GM18517 (cell line): ENCODE measurements at regions not wholly inside any gene's neighbourhood (a gene's known extent, or its start where the extent isn't known, plus 50 kb on each side); places are given as distances from the start of the nearest gene placed in this dataset.

Source experiments
- ATAC-seq: cut with Tn5 transposase; IDR thresholded peaks from one replicate; pipeline ENCODE4 v1.9.1; 2021; ENCODE audit warnings: mild to moderate bottlenecking, moderate library complexity; ENCODE audit not compliant: unreplicated experiment

DNA sequence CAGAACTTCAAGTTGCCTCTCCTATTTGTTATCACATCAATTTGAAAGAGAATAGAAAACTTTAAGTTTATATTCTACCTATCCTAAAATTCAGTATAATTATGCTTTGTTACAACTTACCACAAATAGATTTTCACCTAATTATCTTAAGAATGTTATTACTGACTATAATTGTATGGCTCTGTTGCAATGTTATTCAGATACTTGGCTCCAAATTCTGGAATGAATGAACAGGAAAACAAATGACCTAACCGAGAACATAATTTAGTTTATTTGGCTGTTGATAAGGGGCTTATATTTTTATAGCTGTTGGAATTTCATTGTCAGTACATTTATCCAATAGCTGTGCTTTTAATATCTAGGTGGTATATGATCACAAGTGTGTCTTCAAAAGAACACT lies 173.2 kb upstream of the GULP1 start:
- no peak for ATAC-seq

DNA sequence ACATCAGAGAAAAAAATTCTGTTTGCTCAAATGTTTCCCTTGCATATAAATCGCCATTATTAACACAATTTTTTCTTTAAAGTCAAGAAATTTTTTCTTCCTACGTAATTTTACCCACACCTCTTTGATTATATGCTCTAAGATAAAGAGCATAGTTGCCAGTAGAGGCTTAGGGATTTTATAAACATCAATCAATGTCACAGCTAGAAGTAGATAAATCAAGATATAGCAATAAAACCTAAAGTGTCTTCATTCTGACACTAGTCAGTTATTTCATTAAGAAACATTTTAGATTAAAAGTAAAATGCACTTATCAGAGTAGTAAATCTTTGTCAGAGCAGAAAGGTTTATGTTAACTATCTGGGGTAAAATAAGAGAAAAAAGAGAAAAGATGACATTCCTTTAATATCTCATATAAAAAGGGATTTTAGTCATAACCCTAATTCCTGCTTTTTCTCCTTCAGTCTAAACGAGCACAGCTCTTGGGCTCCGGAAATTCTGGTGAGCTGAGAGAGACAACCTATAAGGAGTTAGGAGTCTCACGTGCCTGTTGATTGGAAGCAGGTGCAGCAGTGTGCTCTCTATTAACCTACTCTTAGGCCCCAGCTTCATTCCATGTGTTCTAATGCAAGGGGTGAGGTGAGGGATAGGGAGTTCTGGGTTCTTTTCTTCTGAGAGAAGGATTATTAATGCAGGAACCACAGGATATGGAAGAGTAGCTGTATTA lies 172.4 kb upstream of the GULP1 start:
- no peak for ATAC-seq

DNA sequence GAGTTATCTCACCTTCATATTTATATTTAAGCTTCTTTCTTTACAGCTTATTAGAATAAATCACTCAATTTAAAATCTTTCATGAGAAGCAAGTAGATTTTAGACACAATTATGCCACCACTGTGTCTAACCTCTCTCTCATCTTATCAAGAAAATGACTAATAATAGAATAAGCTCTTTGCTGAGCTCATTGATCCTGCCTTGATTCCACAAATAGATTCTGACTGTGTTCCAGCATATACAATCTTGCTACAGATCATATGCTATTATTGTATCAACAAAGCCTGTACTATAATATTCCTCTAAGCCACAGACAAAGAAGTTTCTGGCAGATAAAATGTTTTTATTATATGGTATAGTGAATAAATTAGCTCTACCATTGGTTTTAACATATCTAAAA lies 168.7 kb upstream of the GULP1 start:
- no peak for ATAC-seq

DNA sequence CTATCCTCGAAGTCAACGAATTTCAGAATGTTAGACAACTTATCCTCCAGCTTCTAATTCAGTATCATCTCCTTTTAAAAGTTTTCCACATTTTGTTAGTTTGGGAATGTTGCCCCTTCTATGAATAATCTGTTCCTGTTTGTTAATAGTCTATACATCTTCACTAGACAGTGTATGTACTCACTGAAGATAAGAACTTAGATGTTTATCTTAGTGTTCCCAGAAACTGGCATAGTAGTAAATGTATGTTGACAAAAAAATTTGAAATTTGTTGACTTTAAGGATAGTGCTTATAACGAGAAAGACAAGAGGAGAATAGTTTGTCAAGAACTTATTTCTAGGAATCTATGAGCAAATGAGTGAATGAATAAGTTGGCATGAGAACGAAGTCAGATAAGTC lies 162.0 kb upstream of the GULP1 start:
- no peak for ATAC-seq

DNA sequence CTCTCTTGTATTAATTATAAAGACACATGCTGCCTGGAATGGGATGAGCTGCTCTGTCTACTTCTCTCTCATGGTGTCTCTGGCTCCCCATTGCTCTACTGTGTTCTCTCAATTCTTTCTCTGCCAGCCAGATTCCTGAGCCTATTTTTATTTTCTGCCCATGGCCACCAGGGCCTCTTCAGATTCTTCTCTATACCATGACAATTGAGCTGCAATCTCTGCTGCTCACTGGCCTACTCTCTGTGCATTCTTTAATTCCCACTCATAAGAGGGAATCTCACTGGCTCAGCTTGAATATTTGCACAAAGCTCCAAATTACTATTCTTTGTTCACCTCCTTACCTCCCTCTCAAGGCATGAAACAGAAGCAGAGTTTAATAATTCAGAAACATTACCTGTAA lies 161.4 kb upstream of the GULP1 start:
- ATAC-seq: no peak

DNA sequence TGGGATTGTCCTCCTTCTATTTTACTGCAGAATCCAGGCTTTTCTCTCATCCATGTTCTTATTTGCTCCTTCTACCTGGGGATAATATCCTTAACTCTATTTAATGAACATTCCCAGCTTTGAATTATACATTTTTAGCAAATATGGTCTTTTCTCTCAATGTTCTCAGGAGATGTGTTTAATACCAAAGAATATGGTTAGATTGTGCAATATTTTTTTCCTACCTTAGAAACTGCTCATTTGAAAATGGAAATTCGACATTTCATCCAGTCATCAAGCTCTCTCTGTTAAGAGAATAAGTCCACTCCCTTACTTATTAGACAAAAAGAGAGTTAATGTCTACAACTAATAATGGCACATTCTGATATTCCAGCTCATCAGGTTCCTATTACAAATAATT lies 160.4 kb upstream of the GULP1 start:
- ATAC-seq: no peak

DNA sequence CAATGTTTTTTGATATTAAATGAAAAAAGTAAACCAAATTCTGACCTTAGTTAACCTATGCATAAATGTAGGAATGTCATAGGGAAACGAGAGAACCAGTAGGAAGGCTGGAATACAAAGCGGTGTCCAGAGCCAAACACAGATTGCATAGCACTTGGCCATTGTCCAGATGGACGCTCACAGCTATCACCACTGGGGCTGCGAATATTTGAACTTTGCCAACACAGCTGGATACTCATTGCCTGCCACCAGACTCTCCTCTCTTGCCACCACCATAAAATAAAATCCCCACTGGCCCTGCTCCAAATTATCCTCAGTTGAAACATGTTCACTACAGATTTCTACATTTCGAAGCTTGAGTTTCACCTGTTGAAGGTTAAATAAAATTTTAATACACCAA lies 159.3 kb upstream of the GULP1 start:
- ATAC-seq: no peak

DNA sequence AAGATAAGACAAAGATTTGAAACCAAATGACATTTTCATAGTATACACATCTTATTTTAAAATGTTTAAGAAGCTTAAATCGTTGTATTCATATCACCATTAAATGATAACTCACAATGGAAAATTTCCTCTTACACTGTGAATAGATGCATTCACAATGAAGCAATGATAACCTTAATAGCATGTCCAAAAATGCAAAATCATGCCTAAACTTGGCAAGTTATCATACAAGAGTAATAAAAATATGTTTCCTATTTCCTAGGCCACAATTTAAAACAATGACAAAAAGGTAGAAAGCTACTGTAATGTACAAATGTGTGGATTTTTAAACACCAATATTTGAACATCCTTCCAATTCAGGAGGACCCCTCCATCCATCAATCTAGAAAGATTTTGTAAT lies 157.4 kb upstream of the GULP1 start:
- no peak for ATAC-seq

DNA sequence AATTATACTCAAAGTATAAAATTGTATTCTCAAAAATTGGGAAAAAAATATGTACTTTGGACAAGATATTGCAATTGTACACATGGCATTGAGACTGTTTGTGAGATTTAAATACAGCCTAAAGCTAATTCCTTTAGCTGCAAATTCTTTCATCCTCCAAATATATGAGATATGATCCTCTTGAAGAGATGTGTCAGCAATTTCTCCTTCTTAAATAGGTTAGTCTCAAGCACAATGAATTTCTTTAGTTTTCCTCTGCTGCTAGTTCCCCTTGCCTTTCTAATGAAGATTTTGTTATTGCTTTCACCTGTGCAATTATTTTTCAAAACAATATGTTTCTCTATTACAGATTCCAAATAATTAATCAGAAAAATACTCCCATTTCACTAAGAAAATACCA lies 153.4 kb upstream of the GULP1 start:
- ATAC-seq: no peak

DNA sequence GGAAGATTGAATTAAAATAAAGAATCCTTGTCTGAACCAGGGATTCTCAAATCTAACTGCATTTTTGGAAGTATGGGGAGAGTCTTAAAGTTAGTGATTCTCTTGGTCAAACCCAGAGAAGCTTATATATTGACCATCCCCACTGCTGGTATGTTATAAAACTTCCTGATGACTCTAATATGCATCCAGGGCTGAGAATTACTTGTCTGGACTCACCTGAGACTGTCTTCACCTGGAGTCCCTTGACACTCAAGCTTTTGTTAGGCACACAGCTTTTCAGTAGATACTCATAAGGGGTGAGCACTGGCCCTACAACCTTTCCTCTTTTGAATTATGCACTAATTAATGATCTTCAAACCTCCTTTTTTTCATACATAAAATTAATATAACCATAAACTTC lies 149.6 kb upstream of the GULP1 start:
- ATAC-seq: no peak

DNA sequence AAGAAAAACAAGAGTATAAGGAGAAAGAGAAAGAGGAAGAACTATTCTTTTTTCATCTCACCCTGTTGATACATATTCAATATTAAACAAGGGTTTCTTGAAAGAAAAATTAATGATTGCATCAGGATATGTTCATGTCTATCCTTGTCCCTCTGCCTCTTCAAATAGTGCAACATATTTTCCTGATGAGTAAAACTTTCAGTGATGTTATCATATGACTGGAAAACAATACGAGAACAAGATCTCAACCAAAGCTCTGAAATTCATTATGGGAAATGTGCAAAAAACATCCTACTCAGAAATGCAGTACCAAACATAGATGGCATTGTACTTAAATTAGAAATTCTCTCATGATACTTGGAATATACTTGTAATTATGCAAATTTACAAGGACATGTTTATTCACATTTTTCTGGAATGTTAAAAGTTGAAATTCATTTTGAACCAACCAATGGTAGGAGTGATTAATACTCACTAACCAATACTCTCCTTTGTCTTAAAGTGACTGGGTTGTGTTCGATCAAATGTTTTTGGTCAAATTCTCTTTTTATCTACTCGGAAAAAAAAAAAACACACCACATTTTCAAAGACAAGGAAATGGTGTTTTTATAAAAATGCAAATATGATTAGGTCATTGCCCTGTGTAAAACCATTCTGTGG lies 148.9 kb upstream of the GULP1 start:
- ATAC-seq: no peak

DNA sequence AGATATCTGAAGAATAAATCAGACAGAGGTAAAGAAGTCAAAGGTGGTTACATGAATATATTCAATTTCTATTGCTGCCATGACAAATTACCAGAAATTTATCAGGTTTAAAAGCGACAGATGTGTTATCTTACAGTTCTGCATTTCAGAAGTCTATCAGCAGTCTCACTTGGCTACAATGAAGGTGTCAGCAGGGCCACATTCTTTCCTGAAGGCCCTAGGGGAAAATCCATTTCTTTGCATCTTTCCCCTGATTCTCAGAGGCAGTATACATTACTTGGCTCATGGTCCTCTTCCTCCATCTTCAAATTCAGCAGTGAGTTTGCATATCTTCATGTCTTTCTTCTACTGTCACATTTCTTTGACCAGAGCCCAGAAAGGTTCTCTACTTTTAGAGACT lies 145.8 kb upstream of the GULP1 start:
- no peak for ATAC-seq

DNA sequence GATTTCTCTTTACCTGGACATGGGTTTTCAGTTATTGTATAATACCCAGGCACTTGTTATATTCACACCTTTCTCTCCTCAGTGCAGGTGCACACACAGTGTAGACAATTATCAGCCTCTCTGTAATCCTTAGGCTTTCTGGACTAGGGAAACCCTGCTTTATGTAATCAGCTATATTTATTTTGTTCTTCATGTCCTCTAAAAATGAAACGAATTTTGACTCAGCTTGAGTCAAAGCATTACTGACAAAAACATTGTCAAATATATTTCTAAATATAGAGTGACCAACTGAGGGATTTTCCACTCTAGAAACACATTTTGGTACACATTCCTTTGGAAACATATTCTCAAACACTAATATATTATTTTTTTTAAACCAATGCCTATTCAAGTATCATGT lies 144.8 kb upstream of the GULP1 start:
- no peak for ATAC-seq

DNA sequence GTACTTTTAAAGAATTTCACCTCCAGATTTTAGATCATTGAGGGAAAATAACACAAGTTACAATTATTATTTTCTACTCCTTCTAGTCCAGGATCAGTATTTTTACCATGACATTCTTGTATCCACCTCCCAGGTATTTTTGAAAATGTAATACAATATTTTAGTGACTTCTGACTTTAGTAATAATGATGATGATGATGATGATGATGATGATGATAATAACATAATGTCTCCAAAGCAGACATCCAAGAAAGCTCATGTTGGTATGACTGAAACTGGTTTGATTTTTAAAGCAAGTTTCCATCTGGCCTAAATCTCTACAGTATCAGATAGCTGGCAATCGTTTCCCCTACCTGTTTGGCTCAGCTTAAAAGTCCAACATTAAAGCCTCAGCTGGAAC lies 140.0 kb upstream of the GULP1 start:
- ATAC-seq: no peak

DNA sequence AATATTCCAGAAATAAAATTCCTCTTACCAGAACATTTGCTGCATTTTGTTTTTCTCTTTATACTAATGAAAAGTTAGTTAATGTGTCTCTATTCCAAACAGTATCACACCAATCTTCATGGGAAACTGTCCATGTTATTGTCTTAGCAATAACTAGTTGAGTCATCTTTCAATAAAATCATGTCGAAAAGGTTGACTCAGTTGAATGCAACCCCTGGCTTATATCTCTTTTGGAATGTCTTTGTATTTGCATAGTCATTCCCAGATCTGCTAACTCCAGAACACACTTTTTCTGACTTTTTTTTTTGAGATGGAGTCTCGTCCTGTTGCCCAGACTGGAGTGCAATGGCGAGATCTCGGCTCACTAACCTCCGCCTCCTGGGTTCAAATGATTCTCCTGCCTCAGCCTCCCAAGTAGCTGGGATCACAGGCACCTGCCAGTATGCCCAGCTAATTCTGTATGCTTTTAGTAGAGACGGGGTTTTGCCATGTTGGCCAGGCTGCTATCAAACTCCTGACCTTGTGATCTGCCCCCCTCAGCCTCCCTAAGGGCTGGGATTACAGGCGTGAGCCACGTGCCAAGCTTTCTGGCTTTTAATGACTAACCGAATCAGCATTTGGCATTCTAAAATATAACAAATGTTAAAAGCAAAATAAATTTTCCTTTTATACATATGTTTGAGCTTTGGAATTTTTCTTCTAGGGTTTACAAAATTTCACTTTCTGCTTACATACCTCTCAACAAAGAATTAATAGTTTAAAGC lies 133.2 kb upstream of the GULP1 start:
- ATAC-seq: no peak

DNA sequence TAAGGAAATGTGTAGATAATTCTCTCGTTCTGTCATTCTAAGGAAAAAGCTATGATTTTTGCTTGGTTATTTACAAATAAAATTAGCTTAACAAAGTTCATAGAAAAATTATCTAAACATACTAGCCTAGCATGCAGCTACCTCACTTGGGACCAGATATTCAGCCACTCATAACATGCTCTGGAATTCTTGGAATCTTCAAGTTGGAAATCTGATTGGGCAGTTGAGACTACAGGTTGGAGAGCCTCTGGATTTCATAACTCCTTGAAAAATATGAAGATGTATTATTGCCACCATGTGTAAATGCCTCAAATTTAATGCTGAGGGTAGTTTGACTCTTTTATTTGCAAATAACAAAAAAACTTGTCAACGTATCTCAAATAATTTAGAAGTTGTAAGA lies 132.2 kb upstream of the GULP1 start:
- ATAC-seq: no peak

DNA sequence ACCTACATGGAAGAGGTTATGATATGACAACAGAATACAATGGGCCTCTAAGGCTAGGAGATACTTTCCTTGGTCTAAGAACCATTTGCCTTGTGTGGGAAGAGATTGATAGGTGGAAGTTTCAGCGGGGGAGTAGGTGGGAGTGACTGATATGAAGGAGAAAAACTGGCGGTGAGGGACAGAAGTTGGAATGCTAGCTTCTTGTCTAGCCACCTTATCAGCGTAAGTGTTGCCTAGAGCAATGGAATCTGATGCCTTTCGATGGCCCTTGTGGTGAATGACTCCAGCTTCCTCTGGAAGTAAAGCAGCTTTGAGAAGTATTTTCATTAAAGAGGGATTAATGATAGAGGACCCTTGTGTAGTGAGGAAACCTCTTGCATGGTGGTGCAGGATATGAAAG lies 121.3 kb upstream of the GULP1 start:
- ATAC-seq: no peak

DNA sequence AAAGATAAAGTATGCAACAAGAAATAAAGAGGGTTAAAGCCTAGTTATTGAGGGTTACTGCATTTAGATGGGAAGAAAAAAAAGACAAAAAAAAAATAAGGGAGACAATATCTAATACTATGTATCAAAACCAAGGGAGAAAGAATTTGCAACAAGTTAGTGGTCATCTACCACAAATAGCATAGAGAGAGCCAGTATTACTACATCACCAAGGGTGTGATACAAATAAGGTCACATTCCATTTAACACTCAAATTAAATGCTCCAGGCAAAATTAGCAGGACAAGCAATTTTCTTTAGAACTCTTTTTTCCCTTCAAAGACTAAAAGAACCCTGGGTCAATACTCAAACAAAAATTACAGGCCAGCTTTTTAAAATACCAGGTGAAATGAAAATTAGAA lies 115.1 kb upstream of the GULP1 start:
- no peak for ATAC-seq

DNA sequence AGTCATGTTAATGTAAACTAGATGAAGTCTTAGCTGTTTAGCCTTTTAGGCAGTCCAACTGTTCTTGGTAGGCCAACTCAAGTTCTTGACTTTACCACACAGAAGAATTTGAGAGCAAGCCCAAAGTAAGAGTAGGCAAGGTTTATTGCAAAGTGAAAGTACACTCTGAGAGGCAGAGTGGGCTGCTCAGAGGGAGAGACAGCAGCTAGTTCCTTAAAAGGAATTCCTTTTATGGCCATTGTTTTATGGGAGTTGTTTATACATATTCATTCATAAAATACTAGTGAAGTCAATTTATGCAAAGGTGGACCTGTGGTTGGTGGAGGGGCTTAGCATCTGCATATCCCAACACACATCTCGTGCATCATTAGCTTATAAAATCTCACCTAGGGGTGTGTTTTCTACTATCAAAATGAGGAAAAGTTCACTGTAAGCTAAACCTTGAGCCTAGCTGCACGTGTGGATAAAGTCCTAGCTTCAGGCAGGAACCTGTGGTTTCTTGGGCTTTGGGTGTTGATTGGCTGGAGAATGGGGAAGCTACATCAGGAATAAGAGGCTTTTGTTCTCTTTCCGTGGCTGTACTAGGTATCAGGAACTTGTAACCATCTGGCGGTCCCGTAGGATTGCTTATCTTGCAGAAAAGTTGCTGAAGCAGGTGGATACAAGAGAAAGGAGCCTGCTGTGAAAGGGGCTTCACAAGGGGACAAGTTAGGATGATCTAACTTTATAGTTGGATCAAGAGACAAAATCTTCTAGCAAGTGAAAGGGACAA lies 110.4 kb upstream of the GULP1 start:
- no peak for ATAC-seq

DNA sequence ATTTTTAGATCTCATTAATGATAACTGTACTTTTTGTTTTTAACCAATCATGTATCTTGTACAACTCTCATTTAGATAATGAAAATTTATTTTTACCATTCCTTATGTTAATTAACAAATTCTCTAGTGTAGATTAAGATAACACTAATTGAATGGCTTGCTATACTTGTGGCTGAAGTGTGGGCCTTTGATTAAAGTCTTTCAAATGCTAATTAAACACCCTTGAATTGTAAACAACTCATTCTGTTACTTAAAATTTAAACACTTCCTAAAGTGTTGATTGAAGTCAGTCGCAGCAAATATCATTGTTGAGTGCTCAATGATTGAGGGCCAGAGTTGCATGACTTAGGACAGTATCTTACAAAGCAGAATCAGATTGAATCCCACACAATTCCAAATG lies 109.8 kb upstream of the GULP1 start:
- ATAC-seq: no peak

DNA sequence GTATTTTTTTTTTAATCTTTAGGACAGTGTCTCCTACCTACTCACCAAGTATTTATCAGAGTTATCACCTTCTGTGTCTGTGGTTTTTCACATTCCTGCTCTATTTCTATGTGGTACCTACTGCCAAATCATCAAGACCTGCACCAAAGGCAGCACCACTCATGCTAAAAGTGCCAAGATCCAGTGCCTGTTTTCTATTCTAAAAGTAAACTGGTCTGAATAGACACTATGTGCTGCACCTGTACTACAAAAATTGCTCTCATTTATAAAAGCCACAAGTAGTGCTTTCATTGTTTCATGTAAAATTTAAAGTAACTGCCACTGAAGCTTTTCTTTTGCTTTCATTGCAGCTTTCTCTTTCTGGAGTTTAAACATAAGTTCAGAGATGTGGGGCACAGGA lies 103.9 kb upstream of the GULP1 start:
- no peak for ATAC-seq

DNA sequence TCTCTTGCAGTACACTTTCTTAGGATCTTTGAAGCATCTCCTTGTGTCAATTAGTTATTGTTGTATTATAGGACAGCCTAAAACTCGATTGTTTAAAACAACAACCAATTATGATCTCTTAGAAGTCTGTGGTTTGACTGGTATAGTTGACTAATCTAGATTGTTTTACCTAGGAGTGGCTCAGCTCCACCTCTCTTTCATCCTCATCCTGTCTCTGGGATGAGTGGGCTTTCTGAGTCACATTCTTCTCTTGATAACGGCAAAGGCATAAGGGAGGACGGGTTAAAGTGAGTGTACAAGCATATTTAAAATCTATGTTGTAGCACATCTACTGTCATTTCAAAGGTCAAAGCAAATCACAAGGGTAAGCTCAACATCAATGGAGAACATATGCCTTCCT lies 102.3 kb upstream of the GULP1 start:
- no peak for ATAC-seq
